ENCODE measurements at regions not wholly inside any gene's neighbourhood (a gene's known extent, or its start where the extent isn't known, plus 50 kb on each side); places are given as distances from the start of the nearest gene placed in this dataset.

GRCh38 chr16:80176114-80176513, 364.7 kb upstream of the DYNLRB2 start:
- TF ChIP-seq, protein P1, sequence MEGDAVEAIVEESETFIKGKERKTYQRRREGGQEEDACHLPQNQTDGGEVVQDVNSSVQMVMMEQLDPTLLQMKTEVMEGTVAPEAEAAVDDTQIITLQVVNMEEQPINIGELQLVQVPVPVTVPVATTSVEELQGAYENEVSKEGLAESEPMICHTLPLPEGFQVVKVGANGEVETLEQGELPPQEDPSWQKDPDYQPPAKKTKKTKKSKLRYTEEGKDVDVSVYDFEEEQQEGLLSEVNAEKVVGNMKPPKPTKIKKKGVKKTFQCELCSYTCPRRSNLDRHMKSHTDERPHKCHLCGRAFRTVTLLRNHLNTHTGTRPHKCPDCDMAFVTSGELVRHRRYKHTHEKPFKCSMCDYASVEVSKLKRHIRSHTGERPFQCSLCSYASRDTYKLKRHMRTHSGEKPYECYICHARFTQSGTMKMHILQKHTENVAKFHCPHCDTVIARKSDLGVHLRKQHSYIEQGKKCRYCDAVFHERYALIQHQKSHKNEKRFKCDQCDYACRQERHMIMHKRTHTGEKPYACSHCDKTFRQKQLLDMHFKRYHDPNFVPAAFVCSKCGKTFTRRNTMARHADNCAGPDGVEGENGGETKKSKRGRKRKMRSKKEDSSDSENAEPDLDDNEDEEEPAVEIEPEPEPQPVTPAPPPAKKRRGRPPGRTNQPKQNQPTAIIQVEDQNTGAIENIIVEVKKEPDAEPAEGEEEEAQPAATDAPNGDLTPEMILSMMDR (IDR thresholded peaks at IDR 0.05; ENCODE audit: low read depth, low read length, poor library complexity, severe bottlenecking), result no peak
- TF ChIP-seq EZH2phosphoT487 (IDR thresholded peaks at IDR 0.05; ENCODE audit: borderline replicate concordance, low read length), result no peak

All from DOHH2 (cell line).